ENCODE measurements at regions not wholly inside any gene's neighbourhood (a gene's known extent, or its start where the extent isn't known, plus 50 kb on each side); places are given as distances from the start of the nearest gene placed in this dataset.
"Not testable (repeated sequence)": the region's sequence is repeated elsewhere in the genome, so short reads cannot be mapped to it uniquely, and the experiment has no call there.

DNA sequence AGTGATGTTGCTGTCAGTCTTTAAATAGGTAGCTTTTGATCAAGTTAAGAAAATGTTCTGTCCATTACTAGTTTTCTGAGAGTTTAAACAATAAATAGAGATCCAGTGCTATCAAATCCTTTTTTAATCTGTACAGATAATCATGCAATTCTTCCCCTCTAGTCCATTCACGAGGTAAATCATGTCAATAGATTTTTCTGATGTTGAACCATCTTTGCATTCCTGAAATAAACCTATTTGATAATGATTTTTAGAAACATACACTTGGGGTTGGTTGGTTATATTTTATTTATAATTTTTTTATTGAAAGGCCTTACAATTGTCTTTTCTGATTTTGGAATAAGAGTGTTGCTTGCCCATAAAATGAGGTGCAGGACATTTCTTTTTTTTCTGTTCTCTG, 95.0 kb downstream of the FAM53A start:
- no peak for DNase-seq (ENCODE audit: low read depth)

- DNase-seq (ENCODE audit: low read depth): no peak
Measured at GRCh38 chr4:1588306-1588705, 95.8 kb downstream of the FAM53A start.

DNA sequence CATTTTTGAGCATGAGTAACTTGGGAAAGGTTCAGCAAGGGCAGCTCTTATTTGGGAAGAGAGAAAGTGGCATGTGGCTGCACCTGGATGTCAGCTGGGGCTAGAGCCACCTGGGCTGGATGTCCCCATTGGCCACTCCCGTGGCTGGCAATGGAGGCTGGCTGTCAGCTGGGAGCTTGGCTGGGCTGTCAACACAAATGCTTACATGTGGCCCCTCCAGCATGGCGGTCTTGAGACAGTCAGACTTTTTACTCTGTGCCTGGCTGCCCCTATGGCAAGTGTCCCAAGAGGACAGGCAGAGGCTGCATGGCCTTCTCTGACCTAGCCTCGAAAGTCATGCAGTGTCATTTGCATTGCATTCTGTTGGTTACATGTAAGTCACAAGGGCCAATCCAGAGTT, 99.6 kb downstream of the FAM53A start:
- no peak for DNase-seq (ENCODE audit: low read depth)

DNA sequence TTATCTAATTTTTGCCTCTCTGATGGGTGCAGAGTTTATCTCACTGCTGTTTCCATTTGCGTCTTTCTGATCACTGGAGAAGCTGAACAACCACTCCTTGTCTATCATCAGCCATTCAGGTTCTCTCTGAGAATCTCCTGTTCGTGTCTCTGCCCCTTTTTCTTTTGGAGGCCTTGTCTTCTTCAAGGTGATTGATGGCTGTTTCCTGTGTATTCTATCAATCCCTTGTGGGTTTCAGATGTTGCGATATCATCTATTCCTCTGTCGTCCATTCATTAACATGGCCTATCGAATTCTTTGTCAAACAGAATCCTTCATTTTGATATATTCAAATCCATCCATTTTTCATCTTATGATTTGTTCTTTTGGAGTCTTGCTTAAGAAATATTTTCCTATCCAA, 100.3 kb downstream of the FAM53A start:
- no peak for DNase-seq (ENCODE audit: low read depth)

- no peak for DNase-seq (ENCODE audit: low read depth)
Measured at GRCh38 chr4:1583051-1583785, 100.9 kb downstream of the FAM53A start.

DNA sequence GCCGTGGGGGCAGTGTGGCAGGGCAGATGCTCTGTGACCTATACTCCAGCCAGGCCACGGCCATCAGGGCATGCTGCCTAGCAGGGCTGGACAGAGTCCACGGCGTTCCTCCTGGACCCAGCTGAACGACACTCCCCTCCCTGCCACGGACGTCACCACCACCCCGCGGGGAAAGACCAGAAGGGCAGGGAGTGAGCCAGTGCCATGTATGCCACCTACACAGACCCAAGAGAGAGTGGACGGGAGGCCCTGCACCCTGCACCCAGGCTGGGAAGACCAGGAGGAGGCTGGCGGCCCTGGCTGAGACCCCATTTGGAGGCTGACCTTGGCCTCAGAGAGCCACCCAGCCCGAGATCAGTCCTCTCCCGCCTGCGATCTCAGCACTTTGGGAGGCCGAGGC, 101.9 kb downstream of the FAM53A start:
- DNase-seq (ENCODE audit: low read depth): no peak

- peak; percentile 46 for DNase-seq (ENCODE audit: low read depth)
Measured at GRCh38 chr4:1581164-1581894, 102.8 kb downstream of the FAM53A start.

GRCh38 chr4:1580692-1581012, 103.5 kb downstream of the FAM53A start:
- not testable (repeated sequence) for DNase-seq (ENCODE audit: low read depth)

GRCh38 chr4:1579901-1580691, 104.0 kb downstream of the FAM53A start:
- peak; percentile 23 for DNase-seq (ENCODE audit: low read depth)

DNA sequence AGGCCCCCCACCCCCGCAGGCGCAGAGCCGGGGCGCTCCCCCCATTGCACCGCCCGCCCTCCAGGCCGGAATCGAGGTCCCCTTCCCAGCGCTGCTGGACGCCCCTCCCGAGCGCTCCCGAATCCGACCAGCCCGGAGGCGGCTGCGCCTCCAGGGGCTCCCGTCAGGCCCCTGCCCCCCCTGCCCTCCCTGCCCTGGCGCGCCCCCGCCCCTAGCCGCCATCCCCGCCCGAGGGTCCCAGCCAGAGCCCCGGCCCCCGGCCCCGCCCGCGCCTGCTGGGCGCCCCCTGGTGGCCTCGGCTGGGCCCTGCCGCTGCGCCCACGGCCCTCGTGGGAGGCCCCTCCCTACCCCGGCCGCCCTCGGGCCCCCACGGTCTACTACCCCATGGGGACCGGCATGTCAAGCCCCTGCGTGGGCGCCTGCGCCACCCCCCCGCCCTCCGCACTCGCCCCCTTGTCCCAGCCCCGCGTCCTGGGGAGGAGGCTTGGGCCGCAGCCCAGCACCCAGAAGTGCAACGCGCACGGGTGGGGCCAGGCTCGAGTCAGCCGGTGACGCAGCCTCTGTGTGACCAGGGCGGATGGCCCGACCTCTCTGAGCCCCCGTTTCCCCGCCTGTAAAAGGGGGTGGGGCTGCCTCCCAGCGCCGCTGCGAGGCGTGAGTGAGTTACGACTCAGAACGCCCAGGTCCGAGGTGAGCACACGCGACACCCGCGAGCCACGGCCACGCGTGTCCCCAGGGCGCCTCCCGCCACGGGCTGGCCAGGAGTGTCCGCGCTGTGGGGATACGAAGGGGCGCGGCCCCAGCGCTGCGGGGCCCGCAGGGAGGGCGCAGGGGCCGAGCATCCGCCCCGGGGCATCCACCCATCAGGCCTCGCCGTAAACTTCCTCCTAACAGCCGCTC, 104.9 kb downstream of the FAM53A start:
- peak; percentile 63 for DNase-seq (ENCODE audit: low read depth)

DNA sequence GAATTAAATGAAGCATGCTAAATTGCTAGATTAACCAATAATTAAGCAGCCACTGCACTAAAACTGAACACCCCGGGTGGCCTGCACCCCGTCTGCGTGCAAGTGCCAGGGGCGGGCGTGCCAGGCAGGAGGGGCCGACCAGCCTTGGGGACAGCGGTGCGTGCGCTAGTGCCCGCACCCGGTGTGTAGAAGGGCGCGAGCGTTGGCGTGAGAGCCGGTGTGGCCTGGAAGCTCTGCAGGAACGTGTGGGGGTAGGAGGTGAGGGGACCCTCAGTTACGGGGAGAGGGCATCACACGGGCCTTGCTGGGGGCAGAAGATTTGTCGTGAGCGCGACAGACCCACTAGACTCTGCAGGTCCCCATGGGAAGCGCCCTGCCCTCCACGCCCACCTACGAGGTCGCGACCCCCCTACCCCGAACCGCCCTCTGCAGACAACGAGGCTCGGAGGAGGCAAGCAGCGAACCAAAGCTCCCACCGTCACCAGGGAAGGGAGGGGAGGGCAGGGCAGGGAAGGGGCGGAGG, 105.8 kb downstream of the FAM53A start:
- DNase-seq (ENCODE audit: low read depth): no peak

DNA sequence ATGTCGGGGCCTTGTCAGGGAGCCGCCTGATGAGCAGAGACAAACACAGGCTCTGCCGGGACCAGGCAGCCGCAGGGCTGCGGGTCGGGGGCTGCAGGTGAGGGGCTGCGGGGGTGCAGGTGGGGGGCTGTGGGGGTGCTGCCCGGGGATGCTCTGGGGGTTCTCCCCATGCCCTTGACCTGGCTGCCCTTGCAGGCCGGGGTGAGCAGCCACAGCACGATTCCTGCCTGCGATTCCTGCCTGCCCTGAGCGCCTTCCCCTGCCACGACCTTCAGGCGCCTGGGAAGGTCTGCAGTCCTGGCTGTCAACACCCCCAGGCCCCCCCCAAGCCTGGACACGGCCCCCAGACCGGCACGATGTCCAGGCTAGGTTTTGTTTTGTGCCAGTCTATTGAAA, 106.3 kb downstream of the FAM53A start:
- no peak for DNase-seq (ENCODE audit: low read depth)

DNA sequence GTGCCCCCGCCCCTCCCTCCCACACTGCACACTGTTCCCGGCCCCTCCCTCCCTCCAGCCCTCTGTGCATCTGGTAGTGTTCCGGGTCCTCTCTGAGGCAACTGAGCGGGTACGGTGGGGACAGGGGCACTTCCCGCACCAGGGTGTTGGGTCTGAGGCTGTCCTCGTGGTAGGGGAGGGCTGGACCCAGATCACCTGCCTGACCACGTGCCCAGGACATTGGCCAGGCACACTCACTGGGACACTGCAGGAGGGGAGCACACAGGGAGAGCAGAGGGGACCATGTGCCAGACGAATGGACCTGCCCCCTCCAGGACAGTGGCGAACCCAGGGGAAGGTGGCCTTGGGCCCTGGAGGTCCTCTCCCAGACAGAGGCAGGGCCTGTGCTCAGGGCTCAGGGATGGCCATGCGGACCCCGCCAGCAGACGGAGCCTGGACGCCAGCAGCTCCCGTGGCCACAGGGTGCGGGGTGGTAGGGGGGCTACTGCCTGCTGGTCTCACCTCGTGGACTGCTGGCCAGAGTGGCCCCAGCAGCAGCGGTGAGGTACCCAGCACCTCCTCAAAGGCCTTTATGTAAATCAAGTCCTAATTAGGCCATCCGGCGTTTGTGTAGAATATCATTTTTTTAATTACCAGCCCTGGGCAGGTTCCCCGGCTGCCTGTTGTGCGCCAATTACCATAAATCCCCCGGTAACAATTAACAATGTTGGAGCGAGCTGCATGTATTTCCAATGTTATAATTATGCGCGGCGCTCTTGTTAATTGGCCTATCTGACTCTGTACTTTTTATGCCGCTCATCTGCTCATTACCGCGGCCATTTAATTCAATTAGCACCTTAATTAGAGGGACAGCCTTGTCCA, 106.9 kb downstream of the FAM53A start:
- DNase-seq (ENCODE audit: low read depth): no peak

- no peak for DNase-seq (ENCODE audit: low read depth)
Measured at GRCh38 chr4:1576304-1576960, 107.7 kb downstream of the FAM53A start.

GRCh38 chr4:1575418-1576303, 108.5 kb downstream of the FAM53A start:
- DNase-seq (ENCODE audit: low read depth): no peak

DNA sequence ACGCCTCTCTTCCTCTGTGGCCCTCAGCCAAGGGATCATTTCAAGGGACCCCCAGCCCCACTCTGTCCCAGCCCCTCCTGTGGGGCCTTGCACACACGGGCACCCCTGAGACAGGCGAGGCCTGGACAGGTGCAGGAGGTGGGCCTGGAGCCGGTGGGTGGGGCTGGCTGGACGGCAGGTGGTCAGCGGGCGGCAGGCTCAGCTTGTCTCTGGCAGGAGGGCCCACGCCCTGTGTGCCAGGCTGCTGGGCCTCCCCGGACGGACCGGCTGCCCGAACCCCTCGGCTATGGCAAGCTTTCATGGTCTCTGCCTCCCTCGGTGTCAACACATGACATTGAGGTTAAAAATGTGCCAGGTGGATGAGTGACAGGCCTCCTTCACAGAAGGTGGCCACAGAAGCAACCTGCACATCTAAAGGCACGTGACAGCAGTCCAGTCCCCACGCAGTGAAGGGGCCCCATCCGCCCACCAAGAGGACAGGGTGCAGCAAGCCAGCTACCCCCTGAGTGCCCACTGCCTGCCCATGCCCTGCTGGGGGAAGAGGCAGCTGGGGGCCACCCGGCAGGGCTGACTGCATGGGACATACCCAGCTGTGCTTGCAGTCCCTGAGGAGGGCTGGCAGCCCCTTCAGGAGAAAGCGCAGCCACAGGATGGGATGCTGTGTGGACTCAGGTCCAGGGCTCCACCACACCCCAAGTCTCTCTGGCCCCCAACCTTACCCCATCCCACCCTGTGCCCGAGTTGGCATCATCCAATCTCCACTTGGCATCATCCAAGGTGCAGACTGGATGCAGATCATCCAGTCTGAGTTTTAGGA, 109.3 kb downstream of the FAM53A start:
- no peak for DNase-seq (ENCODE audit: low read depth)

DNA sequence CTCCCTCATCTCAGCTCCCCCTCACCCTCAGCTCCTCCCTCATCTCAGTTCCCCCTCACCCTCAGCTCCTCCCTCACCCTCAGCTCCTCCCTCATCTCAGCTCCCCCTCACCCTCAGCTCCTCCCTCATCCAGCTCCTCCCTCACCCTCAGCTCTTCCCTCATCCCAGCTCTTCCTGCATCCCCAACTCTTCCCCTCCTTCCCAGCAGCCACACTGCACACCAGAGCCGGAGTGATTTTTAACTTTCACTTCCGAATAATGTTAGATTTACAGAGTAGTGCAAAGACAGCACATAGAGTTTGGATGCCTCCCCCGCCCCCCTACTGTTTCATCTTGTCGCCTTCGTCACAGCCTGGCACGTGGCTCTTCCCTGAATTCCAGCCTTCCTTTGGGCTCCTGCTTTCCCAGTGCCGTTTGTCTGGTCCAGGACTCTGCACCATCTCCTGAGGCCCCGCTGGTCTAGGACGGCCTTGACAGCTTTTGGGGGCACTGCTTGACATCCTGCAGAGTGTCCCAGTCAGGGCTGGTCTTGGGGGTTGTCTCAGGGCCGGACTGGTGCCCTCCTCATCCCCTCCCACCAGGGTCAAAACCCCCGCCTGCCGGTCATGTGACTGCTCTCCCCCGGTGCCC, 110.2 kb downstream of the FAM53A start:
- no peak for DNase-seq (ENCODE audit: low read depth)
